ENCODE measurements at regions not wholly inside any gene's neighbourhood (a gene's known extent, or its start where the extent isn't known, plus 50 kb on each side); places are given as distances from the start of the nearest gene placed in this dataset.

GRCh38 chr3:6737630-6738029 lies 123.3 kb upstream of the GRM7 start:
- TF ChIP-seq, protein P1, sequence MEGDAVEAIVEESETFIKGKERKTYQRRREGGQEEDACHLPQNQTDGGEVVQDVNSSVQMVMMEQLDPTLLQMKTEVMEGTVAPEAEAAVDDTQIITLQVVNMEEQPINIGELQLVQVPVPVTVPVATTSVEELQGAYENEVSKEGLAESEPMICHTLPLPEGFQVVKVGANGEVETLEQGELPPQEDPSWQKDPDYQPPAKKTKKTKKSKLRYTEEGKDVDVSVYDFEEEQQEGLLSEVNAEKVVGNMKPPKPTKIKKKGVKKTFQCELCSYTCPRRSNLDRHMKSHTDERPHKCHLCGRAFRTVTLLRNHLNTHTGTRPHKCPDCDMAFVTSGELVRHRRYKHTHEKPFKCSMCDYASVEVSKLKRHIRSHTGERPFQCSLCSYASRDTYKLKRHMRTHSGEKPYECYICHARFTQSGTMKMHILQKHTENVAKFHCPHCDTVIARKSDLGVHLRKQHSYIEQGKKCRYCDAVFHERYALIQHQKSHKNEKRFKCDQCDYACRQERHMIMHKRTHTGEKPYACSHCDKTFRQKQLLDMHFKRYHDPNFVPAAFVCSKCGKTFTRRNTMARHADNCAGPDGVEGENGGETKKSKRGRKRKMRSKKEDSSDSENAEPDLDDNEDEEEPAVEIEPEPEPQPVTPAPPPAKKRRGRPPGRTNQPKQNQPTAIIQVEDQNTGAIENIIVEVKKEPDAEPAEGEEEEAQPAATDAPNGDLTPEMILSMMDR (IDR thresholded peaks at IDR 0.05), result no peak
- no peak for TF ChIP-seq POLR2A (IDR thresholded peaks at IDR 0.05; ENCODE audit: low read depth)
